Peyer's patch (tissue), 4 donors: ENCODE measurements at regions not wholly inside any gene's neighbourhood (a gene's known extent, or its start where the extent isn't known, plus 50 kb on each side); places are given as distances from the start of the nearest gene placed in this dataset.

Experiments
- DNase-seq, 3 donors: peaks; one replicate each; pipeline ENCODE4 v3.0.0-alpha.2; 2017 to 2019
- H3K27ac ChIP-seq, 4 donors: fragments of 200-600 bp; sonication (generic); one replicate each; pipeline ENCODE4 v1.5.1; 2016 to 2019
- H3K27me3 ChIP-seq, 2 donors: fragments of 200-600 bp; sonication (generic); one replicate each; pipeline ENCODE4 v1.5.1; 2019
- H3K36me3 ChIP-seq, 3 donors: fragments of 200-600 bp; sonication (generic); one replicate each; pipeline ENCODE4 v1.5.1; 2016 to 2019
- H3K4me1 ChIP-seq, 4 donors: fragments of 200-600 bp; sonication (generic); one replicate each; pipeline ENCODE4 v1.5.1; 2016 to 2019
- H3K4me3 ChIP-seq, 4 donors: fragments of 200-600 bp; sonication (generic); 1 replicate in 3 of 4; 2 replicates in 1 of 4; pipeline ENCODE4 v1.5.1; 2016 to 2019; ENCODE audit warnings: mild to moderate bottlenecking in 1 of 4
- H3K9me3 ChIP-seq, 4 donors: fragments of 200-600 bp; sonication (generic); one replicate each; pipeline ENCODE4 v1.5.1; 2016 to 2019; ENCODE audit warnings: mild to moderate bottlenecking in 1 of 4
- POLR2A ChIP-seq, 2 donors: fragments of 450-650 bp; IDR thresholded peaks; one replicate each; pipeline ENCODE4 v1.5.1; 2017; ENCODE audit warnings: antibody characterized with exemption in 2 of 2, mild to moderate bottlenecking in 2 of 2, moderate library complexity in 2 of 2
- TF ChIP-seq, protein P1 (sequence below), 6 experiments: fragments of 450-650 bp in 4 of 6; fragments of 200-600 bp in 2 of 6; sonication (generic) in 1 of 6; IDR thresholded peaks; one replicate each; pipeline ENCODE4 v1.5.1; 2017 to 2019; ENCODE audit warnings: antibody characterized with exemption in 6 of 6, mild to moderate bottlenecking in 3 of 6, moderate library complexity in 1 of 6

- Histone ChIP-seq H3K27ac (no peak overlapping the region), H3K27me3 (no peaks in the 10 kb centered on the region), H3K4me1 (no peaks in the 10 kb centered on the region), H3K9me3 (no peaks in the 10 kb centered on the region), H3K36me3 (no peaks in the 10 kb centered on the region), H3K4me3 (no peak overlapping the region)
- no peak for DNase-seq
- TF ChIP-seq, protein P1, sequence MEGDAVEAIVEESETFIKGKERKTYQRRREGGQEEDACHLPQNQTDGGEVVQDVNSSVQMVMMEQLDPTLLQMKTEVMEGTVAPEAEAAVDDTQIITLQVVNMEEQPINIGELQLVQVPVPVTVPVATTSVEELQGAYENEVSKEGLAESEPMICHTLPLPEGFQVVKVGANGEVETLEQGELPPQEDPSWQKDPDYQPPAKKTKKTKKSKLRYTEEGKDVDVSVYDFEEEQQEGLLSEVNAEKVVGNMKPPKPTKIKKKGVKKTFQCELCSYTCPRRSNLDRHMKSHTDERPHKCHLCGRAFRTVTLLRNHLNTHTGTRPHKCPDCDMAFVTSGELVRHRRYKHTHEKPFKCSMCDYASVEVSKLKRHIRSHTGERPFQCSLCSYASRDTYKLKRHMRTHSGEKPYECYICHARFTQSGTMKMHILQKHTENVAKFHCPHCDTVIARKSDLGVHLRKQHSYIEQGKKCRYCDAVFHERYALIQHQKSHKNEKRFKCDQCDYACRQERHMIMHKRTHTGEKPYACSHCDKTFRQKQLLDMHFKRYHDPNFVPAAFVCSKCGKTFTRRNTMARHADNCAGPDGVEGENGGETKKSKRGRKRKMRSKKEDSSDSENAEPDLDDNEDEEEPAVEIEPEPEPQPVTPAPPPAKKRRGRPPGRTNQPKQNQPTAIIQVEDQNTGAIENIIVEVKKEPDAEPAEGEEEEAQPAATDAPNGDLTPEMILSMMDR (IDR thresholded peaks at IDR 0.05) = no peak
- TF ChIP-seq POLR2A (IDR thresholded peaks at IDR 0.05) = no peak
Observed at GRCh38 chr2:226307487-226308322, 491.9 kb downstream of the IRS1 start.

DNA sequence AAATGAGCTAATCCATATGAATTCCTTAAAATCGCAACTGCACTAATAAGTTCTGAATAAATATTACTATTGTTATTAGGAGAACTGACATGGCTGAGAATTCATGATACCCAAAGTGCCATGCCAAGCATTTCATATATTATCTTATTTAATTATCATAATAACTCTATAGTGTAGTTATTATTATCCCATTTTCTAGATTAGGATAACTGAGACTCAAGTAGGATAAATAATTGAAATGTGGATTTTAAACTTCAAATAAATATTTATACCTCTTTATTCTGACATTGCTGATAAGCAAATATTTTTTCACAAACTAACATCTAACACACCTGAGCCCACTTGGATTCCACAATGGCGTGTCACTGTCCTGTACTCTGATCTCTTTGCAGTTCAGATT is 492.7 kb downstream of the IRS1 start:
- H3K9me3 ChIP-seq = no peaks in the 10 kb centered on the region
- DNase-seq = no peak
- TF ChIP-seq, protein P1 (IDR thresholded peaks at IDR 0.05) = no peak
- no peak for TF ChIP-seq POLR2A (IDR thresholded peaks at IDR 0.05)

GRCh38 chr2:226304308-226304707 is 495.3 kb downstream of the IRS1 start:
- no peaks in the 10 kb centered on the region for H3K9me3 ChIP-seq

More for the DNA sequence above, 492.7 kb downstream of the IRS1 start:
- H3K36me3 ChIP-seq = no peaks in the 10 kb centered on the region
- no peaks in the 10 kb centered on the region for H3K27me3 ChIP-seq
- no peaks in the 10 kb centered on the region for H3K4me1 ChIP-seq
- no peak overlapping the region for H3K4me3 ChIP-seq
- no peak overlapping the region for H3K27ac ChIP-seq

DNA sequence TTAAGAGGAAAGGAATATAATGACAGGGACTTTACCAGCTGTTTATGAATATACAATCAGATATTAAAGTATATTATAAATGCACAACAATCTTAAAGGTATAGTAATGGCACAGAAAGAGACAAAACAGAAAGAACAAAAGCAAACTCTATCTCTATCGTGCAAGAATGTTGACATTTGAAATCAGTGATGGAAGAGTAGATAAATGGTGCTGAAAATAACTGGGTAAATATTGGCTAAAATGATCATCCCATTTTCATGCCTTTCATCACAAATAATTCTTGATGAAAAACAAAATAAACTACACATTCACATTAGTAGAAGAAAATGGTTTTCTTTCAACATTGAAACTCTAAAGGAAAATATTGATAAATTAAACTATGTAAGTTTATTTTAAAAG is 495.9 kb downstream of the IRS1 start:
- no peak for DNase-seq
- no peaks in the 10 kb centered on the region for H3K4me1 ChIP-seq
- TF ChIP-seq, protein P1 (IDR thresholded peaks at IDR 0.05) = no peak
- no peak for TF ChIP-seq POLR2A (IDR thresholded peaks at IDR 0.05)
- H3K9me3 ChIP-seq = no peaks in the 10 kb centered on the region
- H3K27me3 ChIP-seq = no peaks in the 10 kb centered on the region
- no peaks in the 10 kb centered on the region for H3K36me3 ChIP-seq
- H3K4me3 ChIP-seq = no peak overlapping the region
- H3K27ac ChIP-seq = no peak overlapping the region

More at GRCh38 chr2:226304308-226304707, 495.3 kb downstream of the IRS1 start:
- no peaks in the 10 kb centered on the region for H3K36me3 ChIP-seq
- H3K27ac ChIP-seq = no peak overlapping the region
- no peaks in the 10 kb centered on the region for H3K4me1 ChIP-seq
- H3K4me3 ChIP-seq = no peak overlapping the region
- TF ChIP-seq, protein P1 (IDR thresholded peaks at IDR 0.05) = no peak
- TF ChIP-seq POLR2A (IDR thresholded peaks at IDR 0.05) = no peak
- no peaks in the 10 kb centered on the region for H3K27me3 ChIP-seq
- DNase-seq = no peak

DNA sequence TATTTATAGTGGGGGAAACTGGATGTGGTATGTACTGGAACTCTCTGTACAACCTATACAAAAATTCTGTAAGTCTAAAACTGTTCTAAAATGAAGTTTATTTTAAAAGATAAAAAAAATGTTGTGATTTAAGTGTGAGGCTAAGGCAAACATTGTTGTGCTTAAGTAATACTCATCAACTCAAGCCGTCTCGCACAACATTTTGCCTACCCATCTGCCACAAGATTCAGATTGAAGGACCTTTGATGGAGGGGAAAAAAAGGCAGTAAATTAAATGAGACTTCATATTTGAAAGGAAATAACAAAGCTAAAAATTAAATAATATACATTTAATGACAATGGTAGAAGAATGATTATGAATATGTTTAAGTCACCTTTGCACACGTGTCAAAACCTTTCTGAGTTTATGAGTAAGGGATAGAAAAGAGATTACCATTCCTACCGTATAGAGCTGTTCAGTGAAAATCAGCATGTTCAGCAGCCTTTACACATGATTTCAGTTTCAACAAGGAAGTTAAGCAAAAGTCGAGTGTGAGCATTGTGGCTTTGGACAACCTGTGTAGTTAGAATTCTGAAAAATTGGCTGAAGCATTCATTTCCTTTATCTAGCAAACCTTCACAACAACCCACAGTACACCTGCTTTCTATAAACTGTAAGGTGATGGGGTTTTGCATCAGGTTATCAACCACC is 499.3 kb downstream of the IRS1 start:
- no peak overlapping the region for H3K27ac ChIP-seq
- no peaks in the 10 kb centered on the region for H3K36me3 ChIP-seq
- no peak overlapping the region for H3K4me3 ChIP-seq
- TF ChIP-seq POLR2A (IDR thresholded peaks at IDR 0.05) = no peak
- TF ChIP-seq, protein P1 (IDR thresholded peaks at IDR 0.05) = no peak
- DNase-seq = no peak
- no peaks in the 10 kb centered on the region for H3K9me3 ChIP-seq
- no peaks in the 10 kb centered on the region for H3K4me1 ChIP-seq
- H3K27me3 ChIP-seq = no peaks in the 10 kb centered on the region
